HAP-1 (cell line): ENCODE measurements at regions not wholly inside any gene's neighbourhood (a gene's known extent, or its start where the extent isn't known, plus 50 kb on each side); places are given as distances from the start of the nearest gene placed in this dataset.
"Not testable (repeated sequence)": the region's sequence is repeated elsewhere in the genome, so short reads cannot be mapped to it uniquely, and the experiment has no call there.

Experiments
- DNase-seq, 2 experiments: peaks; one replicate each; pipeline ENCODE4 v3.0.0-alpha.2; 2016 to 2020; ENCODE audit warnings: low spot score in 2 of 2
- H3K27me3 ChIP-seq: fragments of 250-450 bp; sonication (Bioruptor Pico); 2 replicates; pipeline ENCODE4 v1.5.1; 2020; ENCODE audit warnings: low read depth, mild to moderate bottlenecking, moderate library complexity
- H3K36me3 ChIP-seq: fragments of 250-450 bp; sonication (Bioruptor Pico); replicated peaks from 2 replicates; pipeline ENCODE4 v1.5.1; 2020; ENCODE audit warnings: mild to moderate bottlenecking
- H3K4me1 ChIP-seq: fragments of 250-450 bp; sonication (Bioruptor Pico); 2 replicates; pipeline ENCODE4 v1.5.1; 2020; ENCODE audit warnings: mild to moderate bottlenecking
- H3K4me3 ChIP-seq: fragments of 250-450 bp; sonication (Bioruptor Pico); 2 replicates; pipeline ENCODE4 v1.5.1; 2020; ENCODE audit warnings: mild to moderate bottlenecking, moderate library complexity
- H3K9me3 ChIP-seq: fragments of 250-450 bp; sonication (Bioruptor Pico); 2 replicates; pipeline ENCODE4 v1.5.1; 2020; ENCODE audit warnings: mild to moderate bottlenecking, moderate library complexity
- in situ Hi-C: fragments of 300-500 bp; cut with MboI; formaldehyde crosslinking; loops from 3 replicates; pipeline ENCODE4 v1.14.3; 2020; ENCODE audit warnings: low sequenced_read_pairs, inconsistent platforms, mixed read lengths

- H3K4me1 ChIP-seq, result no peaks in the 10 kb centered on the region
- DNase-seq, result no peak
- no peak overlapping the region for H3K4me3 ChIP-seq
- no peaks in the 10 kb centered on the region for H3K9me3 ChIP-seq
- H3K36me3 ChIP-seq, result no peaks in the 10 kb centered on the region
- in situ Hi-C loops, result no loop called here
- H3K27me3 ChIP-seq, result no peaks in the 10 kb centered on the region
Observed at GRCh38 chr18:10161315-10161714, 247.5 kb downstream of the VAPA start.

DNA sequence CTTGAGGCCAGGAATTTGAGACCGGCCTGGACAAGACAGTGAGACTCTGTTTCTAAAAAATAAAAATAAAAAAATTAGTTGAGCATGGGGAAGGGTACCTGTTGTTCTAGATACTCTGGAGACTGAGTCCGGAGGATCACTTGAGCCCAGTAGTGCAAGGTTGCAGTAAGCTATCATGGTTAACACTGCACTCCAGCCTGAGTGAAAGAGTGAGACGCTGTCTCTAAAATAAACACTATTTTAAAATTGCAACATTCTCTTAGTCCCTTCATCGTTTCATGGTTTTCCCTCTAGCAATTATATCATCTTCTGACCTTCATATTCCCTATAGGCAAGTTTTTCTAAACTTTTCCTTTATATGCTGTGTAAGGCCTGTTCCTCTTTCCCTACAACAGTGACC, 248.5 kb downstream of the VAPA start:
- Histone ChIP-seq H3K4me3 (no peak overlapping the region), H3K4me1 (no peaks in the 10 kb centered on the region), H3K36me3 (no peaks in the 10 kb centered on the region), H3K27me3 (no peaks in the 10 kb centered on the region), H3K9me3 (no peaks in the 10 kb centered on the region)
- DNase-seq, result no peak
- in situ Hi-C loops, result no loop called here

DNA sequence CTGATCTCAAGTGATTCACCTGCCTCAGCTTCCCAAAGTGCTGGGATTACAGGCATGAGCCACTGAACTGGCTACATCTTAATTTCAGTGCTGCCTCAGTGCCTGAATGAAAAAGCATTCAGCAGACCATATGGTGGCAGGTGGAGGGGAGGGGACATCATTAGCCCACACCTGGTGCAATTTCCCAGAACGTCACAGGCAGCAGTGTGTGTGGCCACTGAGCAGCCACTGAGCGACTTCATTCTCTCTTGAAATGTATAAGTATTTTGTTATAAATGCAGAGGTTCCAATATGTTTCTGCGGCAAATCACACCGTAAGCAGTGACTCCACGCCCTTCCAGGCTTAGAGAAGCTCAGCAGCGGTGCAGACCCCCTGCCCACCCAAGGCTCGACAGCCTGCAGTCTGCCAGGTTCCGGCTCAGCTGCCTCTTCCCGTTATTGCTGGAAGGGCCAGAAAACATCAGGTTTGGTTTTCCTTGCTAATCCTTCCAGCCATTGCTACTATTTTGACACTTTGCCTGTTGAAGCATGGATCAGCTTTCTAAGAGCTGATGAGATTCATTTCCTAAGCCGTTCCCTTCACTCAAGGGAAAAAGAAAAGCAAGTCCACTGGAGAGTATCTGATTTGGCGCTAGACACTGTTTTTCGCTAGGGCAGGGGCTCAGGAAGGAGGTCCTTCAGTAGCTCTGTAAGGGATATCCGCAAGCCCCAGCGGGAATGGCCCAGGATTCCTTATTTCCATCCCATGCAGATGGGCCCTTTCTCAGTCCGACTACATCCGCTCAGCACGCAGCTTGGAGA, 250.7 kb downstream of the VAPA start:
- no peaks in the 10 kb centered on the region for H3K4me1 ChIP-seq
- no peaks in the 10 kb centered on the region for H3K36me3 ChIP-seq
- no peak overlapping the region for H3K4me3 ChIP-seq
- no peaks in the 10 kb centered on the region for H3K9me3 ChIP-seq
- H3K27me3 ChIP-seq, result no peaks in the 10 kb centered on the region
- in situ Hi-C loops, result no loop called here
- no peak for DNase-seq

GRCh38 chr18:10166164-10166807, 252.5 kb downstream of the VAPA start:
- in situ Hi-C loops, result no loop called here
- H3K4me3 ChIP-seq, result no peak overlapping the region
- H3K4me1 ChIP-seq, result no peaks in the 10 kb centered on the region
- no peak for DNase-seq
- no peaks in the 10 kb centered on the region for H3K9me3 ChIP-seq
- H3K27me3 ChIP-seq, result peaks cover 2% of the 10 kb centered on the region; the same call in 1 of the 2 replicates
- H3K36me3 ChIP-seq, result no peaks in the 10 kb centered on the region

DNA sequence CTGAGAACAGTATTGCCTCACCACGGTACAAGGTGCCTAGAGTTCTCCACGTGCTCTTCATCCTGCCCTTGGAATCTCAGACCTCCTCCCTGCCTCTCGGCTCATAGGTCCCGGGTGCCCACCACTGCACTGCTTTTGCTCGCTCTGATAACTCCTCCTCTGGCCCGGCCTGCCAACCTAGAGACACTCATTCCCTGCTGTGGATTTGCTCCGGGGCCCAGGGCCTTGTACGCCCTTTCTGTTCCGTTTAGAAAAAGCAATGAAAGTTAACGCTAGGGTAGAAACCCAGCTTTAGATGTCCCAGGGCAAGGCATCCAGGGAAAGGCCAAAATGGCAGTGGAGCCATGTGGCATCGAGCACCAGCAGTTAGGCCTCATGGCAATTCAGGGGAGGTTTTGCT, 253.9 kb downstream of the VAPA start:
- Histone ChIP-seq H3K36me3 (no peaks in the 10 kb centered on the region), H3K9me3 (no peaks in the 10 kb centered on the region), H3K4me3 (no peak overlapping the region), H3K4me1 (no peaks in the 10 kb centered on the region), H3K27me3 (peaks cover 4% of the 10 kb centered on the region; the same call in 1 of the 2 replicates)
- DNase-seq, result no peak
- in situ Hi-C loops, result no loop called here

DNA sequence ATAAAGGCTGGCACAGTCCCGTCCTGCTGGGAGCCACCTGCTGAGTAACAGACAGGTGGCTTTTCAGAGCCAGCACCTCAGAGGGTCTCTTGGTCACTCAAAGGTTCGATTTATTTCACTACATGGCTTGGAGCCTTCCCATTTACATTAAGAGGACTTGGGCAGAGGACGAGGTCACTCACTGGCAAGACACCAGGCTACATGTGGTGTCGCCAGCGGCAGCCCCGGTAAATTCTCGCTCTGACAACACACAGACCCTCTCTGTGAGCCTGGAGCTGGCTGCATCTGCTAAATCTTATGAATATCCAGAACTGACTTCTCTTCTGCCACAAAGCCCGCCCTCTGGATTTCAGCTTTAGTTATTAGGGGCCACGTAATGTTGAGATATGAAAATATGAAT, 254.7 kb downstream of the VAPA start:
- no peak overlapping the region for H3K4me3 ChIP-seq
- H3K9me3 ChIP-seq, result no peaks in the 10 kb centered on the region
- no peaks in the 10 kb centered on the region for H3K36me3 ChIP-seq
- no peaks in the 10 kb centered on the region for H3K4me1 ChIP-seq
- DNase-seq, result no peak
- H3K27me3 ChIP-seq, result peaks cover 5% of the 10 kb centered on the region; the same call in 1 of the 2 replicates
- in situ Hi-C loops, result no loop called here

- in situ Hi-C loops, result no loop called here
- no peak for DNase-seq
- no peak overlapping the region for H3K4me3 ChIP-seq
- H3K27me3 ChIP-seq, result peaks cover 5% of the 10 kb centered on the region; the same call in 1 of the 2 replicates
- H3K36me3 ChIP-seq, result no peaks in the 10 kb centered on the region
- no peaks in the 10 kb centered on the region for H3K9me3 ChIP-seq
- H3K4me1 ChIP-seq, result no peaks in the 10 kb centered on the region
Observed at GRCh38 chr18:10169064-10169562, 255.3 kb downstream of the VAPA start.

DNA sequence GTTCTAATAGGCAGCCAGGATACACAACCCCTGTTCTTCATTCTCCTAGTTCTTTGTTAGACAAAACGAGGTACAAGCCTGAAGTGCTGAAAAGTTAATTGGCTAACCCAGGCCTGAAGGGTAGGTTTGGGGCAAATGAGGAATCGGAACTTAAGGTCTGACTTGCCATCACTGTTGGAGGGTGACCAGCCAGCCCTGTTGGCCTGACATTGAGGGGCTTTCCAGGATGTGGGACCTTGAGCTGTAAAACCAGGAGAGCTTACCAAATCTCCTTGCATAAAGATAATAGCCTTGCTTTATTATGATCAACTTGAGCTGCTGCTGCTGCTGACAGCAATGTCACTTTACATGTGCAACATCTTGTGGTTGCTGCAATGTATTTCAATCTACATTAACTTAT, 256.0 kb downstream of the VAPA start:
- in situ Hi-C loops, result no loop called here
- Histone ChIP-seq H3K27me3 (peaks cover 5% of the 10 kb centered on the region; the same call in 1 of the 2 replicates), H3K4me3 (no peak overlapping the region), H3K9me3 (no peaks in the 10 kb centered on the region), H3K4me1 (no peaks in the 10 kb centered on the region), H3K36me3 (no peaks in the 10 kb centered on the region)
- DNase-seq, result no peak

- H3K36me3 ChIP-seq, result no peaks in the 10 kb centered on the region
- no peak overlapping the region for H3K4me3 ChIP-seq
- no peaks in the 10 kb centered on the region for H3K9me3 ChIP-seq
- no peaks in the 10 kb centered on the region for H3K4me1 ChIP-seq
- peaks cover 5% of the 10 kb centered on the region; the same call in 1 of the 2 replicates for H3K27me3 ChIP-seq
- DNase-seq, result no peak
- in situ Hi-C loops, result no loop called here
Observed at GRCh38 chr18:10170375-10170774, 256.6 kb downstream of the VAPA start.

DNA sequence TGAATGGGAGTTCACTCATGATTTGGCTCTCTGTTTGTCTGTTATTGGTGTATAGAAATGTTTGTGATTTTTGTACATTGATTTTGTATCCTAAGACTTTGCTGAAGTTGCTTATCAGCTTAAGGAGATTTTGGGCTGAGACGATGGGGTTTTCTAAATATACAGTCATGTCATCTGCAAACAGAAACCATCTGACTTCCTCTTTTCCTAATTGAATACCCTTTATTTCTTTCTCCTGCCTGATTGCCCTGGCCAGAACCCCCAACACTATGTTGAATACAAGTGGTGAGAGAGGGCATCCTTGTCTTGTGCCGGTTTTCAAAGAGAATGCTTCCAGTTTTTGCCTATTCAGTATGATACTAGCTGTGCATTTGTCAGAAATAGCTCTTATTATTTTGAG, 261.5 kb downstream of the VAPA start:
- H3K4me3 ChIP-seq, in situ Hi-C loops, H3K4me1 ChIP-seq, H3K9me3 ChIP-seq, DNase-seq, H3K36me3 ChIP-seq, H3K27me3 ChIP-seq: not testable (repeated sequence)

GRCh38 chr18:10179326-10179725, 265.5 kb downstream of the VAPA start:
- H3K9me3 ChIP-seq, H3K27me3 ChIP-seq, in situ Hi-C loops, H3K4me3 ChIP-seq, H3K4me1 ChIP-seq, H3K36me3 ChIP-seq, DNase-seq: not testable (repeated sequence)

GRCh38 chr18:10182009-10182624, 268.3 kb downstream of the VAPA start:
- no peaks in the 10 kb centered on the region for H3K36me3 ChIP-seq
- no peaks in the 10 kb centered on the region for H3K9me3 ChIP-seq
- H3K4me3 ChIP-seq, result no peak overlapping the region
- in situ Hi-C loops, result no loop called here
- peaks cover 5% of the 10 kb centered on the region; the same call in 1 of the 2 replicates for H3K27me3 ChIP-seq
- no peaks in the 10 kb centered on the region for H3K4me1 ChIP-seq
- DNase-seq, result no peak

DNA sequence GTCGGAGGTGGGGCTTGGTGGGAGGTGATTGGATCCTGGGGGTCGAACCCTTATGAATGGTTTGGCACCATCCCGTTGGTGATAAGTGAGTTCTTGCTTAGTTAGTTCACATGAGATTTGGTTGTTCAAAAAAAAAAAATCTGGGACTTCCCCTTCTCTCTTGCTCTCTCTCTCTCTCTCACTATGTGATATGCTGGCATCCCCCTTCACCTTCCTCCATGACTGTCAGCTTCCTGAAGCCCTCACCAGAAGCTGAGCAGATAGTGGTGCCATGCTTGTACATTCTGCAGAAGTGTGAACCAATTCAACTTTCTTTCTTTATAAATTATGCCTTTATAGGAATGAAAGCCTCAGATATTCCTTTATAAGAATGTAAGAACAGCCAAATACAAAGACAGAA, 269.7 kb upstream of the APCDD1 start:
- in situ Hi-C loops, result no loop called here
- no peak for DNase-seq
- no peaks in the 10 kb centered on the region for H3K9me3 ChIP-seq
- H3K36me3 ChIP-seq, result no peaks in the 10 kb centered on the region
- no peaks in the 10 kb centered on the region for H3K4me1 ChIP-seq
- H3K27me3 ChIP-seq, result peaks cover 5% of the 10 kb centered on the region; the same call in 1 of the 2 replicates
- H3K4me3 ChIP-seq, result no peak overlapping the region
